ENCODE measurements at regions not wholly inside any gene's neighbourhood (a gene's known extent, or its start where the extent isn't known, plus 50 kb on each side); places are given as distances from the start of the nearest gene placed in this dataset.

- Histone ChIP-seq H3K9me3 (ENCODE audit: low read length) (0 out of 2 replicates have a peak, but pooled peaks cover 1% of the 10 kb centered on the region), H3K4me2 (ENCODE audit: low read length) (no peak overlapping the region), H3K27ac (ENCODE audit: low read depth, low read length, poor library complexity, severe bottlenecking) (no peak overlapping the region), H2AFZ (ENCODE audit: low read length) (no peak overlapping the region), H3K79me2 (ENCODE audit: insufficient read depth, low read length) (no peaks in the 10 kb centered on the region), H3K4me1 (ENCODE audit: insufficient read depth, low read length, severe bottlenecking) (no peaks in the 10 kb centered on the region), H3K36me3 (ENCODE audit: insufficient read depth, low read length) (no peaks in the 10 kb centered on the region), H3K9me2 (ENCODE audit: low read depth, low read length) (no peaks in the 10 kb centered on the region), H4K20me1 (ENCODE audit: insufficient read depth, low read length) (no peaks in the 10 kb centered on the region), H3K4me3 (ENCODE audit: low read depth, low read length, poor library complexity, severe bottlenecking) (no peak overlapping the region), H3K27me3 (ENCODE audit: insufficient read depth, low read length) (no peaks in the 10 kb centered on the region), H3F3A (ENCODE audit: insufficient read depth, low read length) (no peaks in the 10 kb centered on the region), H3K9ac (ENCODE audit: low read length) (no peak overlapping the region)
- TF ChIP-seq CTCF (IDR thresholded peaks at IDR 0.05; ENCODE audit: low read length) (no peak), EZH2 (IDR thresholded peaks at IDR 0.05; ENCODE audit: borderline replicate concordance, low read length) (no peak)
Observed at GRCh38 chr2:228344531-228344930, 163.0 kb upstream of the SPHKAP start.

GRCh38 chr2:228339525-228339924, 158.0 kb upstream of the SPHKAP start:
- no peaks in the 10 kb centered on the region for H3K36me3 ChIP-seq (ENCODE audit: insufficient read depth, low read length)
- H3K27me3 ChIP-seq (ENCODE audit: insufficient read depth, low read length) = no peaks in the 10 kb centered on the region
- H3K9me3 ChIP-seq (ENCODE audit: low read length) = 0 out of 2 replicates have a peak, but pooled peaks cover 2% of the 10 kb centered on the region
- no peak overlapping the region for H3K4me3 ChIP-seq (ENCODE audit: low read depth, low read length, poor library complexity, severe bottlenecking)
- no peaks in the 10 kb centered on the region for H3K9me2 ChIP-seq (ENCODE audit: low read depth, low read length)
- no peaks in the 10 kb centered on the region for H4K20me1 ChIP-seq (ENCODE audit: insufficient read depth, low read length)
- H3K4me2 ChIP-seq (ENCODE audit: low read length) = no peak overlapping the region
- H3K27ac ChIP-seq (ENCODE audit: low read depth, low read length, poor library complexity, severe bottlenecking) = no peak overlapping the region
- no peak overlapping the region for H2AFZ ChIP-seq (ENCODE audit: low read length)
- no peaks in the 10 kb centered on the region for H3K79me2 ChIP-seq (ENCODE audit: insufficient read depth, low read length)
- H3F3A ChIP-seq (ENCODE audit: insufficient read depth, low read length) = no peaks in the 10 kb centered on the region
- no peaks in the 10 kb centered on the region for H3K4me1 ChIP-seq (ENCODE audit: insufficient read depth, low read length, severe bottlenecking)
- no peak overlapping the region for H3K9ac ChIP-seq (ENCODE audit: low read length)
- TF ChIP-seq CTCF (IDR thresholded peaks at IDR 0.05; ENCODE audit: low read length) (no peak), EZH2 (IDR thresholded peaks at IDR 0.05; ENCODE audit: borderline replicate concordance, low read length) (no peak)

- H3K9me2 ChIP-seq (ENCODE audit: low read depth, low read length) = no peaks in the 10 kb centered on the region
- no peak overlapping the region for H3K9ac ChIP-seq (ENCODE audit: low read length)
- no peak overlapping the region for H3K4me2 ChIP-seq (ENCODE audit: low read length)
- no peaks in the 10 kb centered on the region for H3K4me1 ChIP-seq (ENCODE audit: insufficient read depth, low read length, severe bottlenecking)
- TF ChIP-seq EZH2 (IDR thresholded peaks at IDR 0.05; ENCODE audit: borderline replicate concordance, low read length) (no peak), CTCF (IDR thresholded peaks at IDR 0.05; ENCODE audit: low read length) (no peak)
- no peak overlapping the region for H3K4me3 ChIP-seq (ENCODE audit: low read depth, low read length, poor library complexity, severe bottlenecking)
- no peak overlapping the region for H2AFZ ChIP-seq (ENCODE audit: low read length)
- H3K36me3 ChIP-seq (ENCODE audit: insufficient read depth, low read length) = no peaks in the 10 kb centered on the region
- H3K27ac ChIP-seq (ENCODE audit: low read depth, low read length, poor library complexity, severe bottlenecking) = no peak overlapping the region
- no peaks in the 10 kb centered on the region for H3K79me2 ChIP-seq (ENCODE audit: insufficient read depth, low read length)
- no peaks in the 10 kb centered on the region for H4K20me1 ChIP-seq (ENCODE audit: insufficient read depth, low read length)
- H3F3A ChIP-seq (ENCODE audit: insufficient read depth, low read length) = no peaks in the 10 kb centered on the region
- no peaks in the 10 kb centered on the region for H3K9me3 ChIP-seq (ENCODE audit: low read length)
- no peaks in the 10 kb centered on the region for H3K27me3 ChIP-seq (ENCODE audit: insufficient read depth, low read length)
Observed at GRCh38 chr2:228334180-228334579, 152.7 kb upstream of the SPHKAP start.
